ENCODE measurements at regions not wholly inside any gene's neighbourhood (a gene's known extent, or its start where the extent isn't known, plus 50 kb on each side); places are given as distances from the start of the nearest gene placed in this dataset.
"Not testable (repeated sequence)": the region's sequence is repeated elsewhere in the genome, so short reads cannot be mapped to it uniquely, and the experiment has no call there.

- peaks cover 1% of the 10 kb centered on the region for H3K4me1 ChIP-seq (ENCODE audit: low read length)
- no peaks in the 10 kb centered on the region for H3K27me3 ChIP-seq (ENCODE audit: low read depth, low read length)
- H3K79me2 ChIP-seq (ENCODE audit: low read length): no peaks in the 10 kb centered on the region
- H3K36me3 ChIP-seq (replicated peaks; ENCODE audit: low read depth, low read length): no peaks in the 10 kb centered on the region
- H2AFZ ChIP-seq (ENCODE audit: low read depth, low read length): no peak overlapping the region
- no peak overlapping the region for H3K4me3 ChIP-seq (ENCODE audit: low read length)
- no peak overlapping the region for H3K27ac ChIP-seq (ENCODE audit: low read length)
- H3K9ac ChIP-seq (ENCODE audit: low read length): no peak overlapping the region
- H4K20me1 ChIP-seq (ENCODE audit: insufficient read depth, low read length): no peaks in the 10 kb centered on the region
- no peaks in the 10 kb centered on the region for H3K9me3 ChIP-seq (ENCODE audit: insufficient read depth, low read length)
- no peak for TF ChIP-seq EZH2phosphoT487 (IDR thresholded peaks at IDR 0.05; ENCODE audit: low read depth)
- TF ChIP-seq CTCF (IDR thresholded peaks at IDR 0.05; ENCODE audit: low read depth, low read length): no peak
- no peak overlapping the region for H3K4me2 ChIP-seq (ENCODE audit: low read length)
These were observed 158.5 kb downstream of the MID1IP1 start for GRCh38 chrX:38959736-38960135.

- TF ChIP-seq EZH2phosphoT487 (IDR thresholded peaks at IDR 0.05; ENCODE audit: low read depth): no peak
- TF ChIP-seq CTCF (IDR thresholded peaks at IDR 0.05; ENCODE audit: low read depth, low read length): no peak
- Histone ChIP-seq H3K36me3 (replicated peaks; ENCODE audit: low read depth, low read length) (no peaks in the 10 kb centered on the region), H3K27me3 (ENCODE audit: low read depth, low read length) (no peaks in the 10 kb centered on the region), H3K79me2 (ENCODE audit: low read length) (no peaks in the 10 kb centered on the region), H3K9ac (ENCODE audit: low read length) (no peak overlapping the region), H3K4me2 (ENCODE audit: low read length) (no peak overlapping the region), H2AFZ (ENCODE audit: low read depth, low read length) (no peak overlapping the region), H3K4me1 (ENCODE audit: low read length) (no peaks in the 10 kb centered on the region), H3K9me3 (ENCODE audit: insufficient read depth, low read length) (no peaks in the 10 kb centered on the region), H4K20me1 (ENCODE audit: insufficient read depth, low read length) (no peaks in the 10 kb centered on the region), H3K4me3 (ENCODE audit: low read length) (no peak overlapping the region), H3K27ac (ENCODE audit: low read length) (no peak overlapping the region)
These were observed 158.9 kb downstream of the MID1IP1 start for GRCh38 chrX:38960137-38960536.

GRCh38 chrX:38961936-38962335, 160.7 kb downstream of the MID1IP1 start:
- no peaks in the 10 kb centered on the region for H3K36me3 ChIP-seq (replicated peaks; ENCODE audit: low read depth, low read length)
- no peaks in the 10 kb centered on the region for H4K20me1 ChIP-seq (ENCODE audit: insufficient read depth, low read length)
- no peaks in the 10 kb centered on the region for H3K79me2 ChIP-seq (ENCODE audit: low read length)
- H3K4me1 ChIP-seq (ENCODE audit: low read length): no peaks in the 10 kb centered on the region
- no peak overlapping the region for H3K27ac ChIP-seq (ENCODE audit: low read length)
- no peaks in the 10 kb centered on the region for H3K9me3 ChIP-seq (ENCODE audit: insufficient read depth, low read length)
- no peak overlapping the region for H2AFZ ChIP-seq (ENCODE audit: low read depth, low read length)
- H3K4me2 ChIP-seq (ENCODE audit: low read length): no peak overlapping the region
- no peak overlapping the region for H3K9ac ChIP-seq (ENCODE audit: low read length)
- no peak for TF ChIP-seq CTCF (IDR thresholded peaks at IDR 0.05; ENCODE audit: low read depth, low read length)
- no peaks in the 10 kb centered on the region for H3K27me3 ChIP-seq (ENCODE audit: low read depth, low read length)
- no peak overlapping the region for H3K4me3 ChIP-seq (ENCODE audit: low read length)

GRCh38 chrX:38963244-38963643, 162.0 kb downstream of the MID1IP1 start:
- not testable (repeated sequence) for H2AFZ ChIP-seq (ENCODE audit: low read depth, low read length); H4K20me1 ChIP-seq (ENCODE audit: insufficient read depth, low read length); H3K36me3 ChIP-seq (replicated peaks; ENCODE audit: low read depth, low read length); H3K27ac ChIP-seq (ENCODE audit: low read length); H3K79me2 ChIP-seq (ENCODE audit: low read length); H3K9ac ChIP-seq (ENCODE audit: low read length); H3K27me3 ChIP-seq (ENCODE audit: low read depth, low read length); H3K4me3 ChIP-seq (ENCODE audit: low read length); H3K4me1 ChIP-seq (ENCODE audit: low read length); H3K4me2 ChIP-seq (ENCODE audit: low read length); H3K9me3 ChIP-seq (ENCODE audit: insufficient read depth, low read length)

- no peak overlapping the region for H3K4me3 ChIP-seq (ENCODE audit: low read length)
- no peaks in the 10 kb centered on the region for H3K9me3 ChIP-seq (ENCODE audit: insufficient read depth, low read length)
- no peak overlapping the region for H3K27ac ChIP-seq (ENCODE audit: low read length)
- no peak overlapping the region for H3K9ac ChIP-seq (ENCODE audit: low read length)
- H3K27me3 ChIP-seq (ENCODE audit: low read depth, low read length): no peaks in the 10 kb centered on the region
- H3K79me2 ChIP-seq (ENCODE audit: low read length): no peaks in the 10 kb centered on the region
- H3K4me2 ChIP-seq (ENCODE audit: low read length): no peak overlapping the region
- H2AFZ ChIP-seq (ENCODE audit: low read depth, low read length): no peak overlapping the region
- no peaks in the 10 kb centered on the region for H3K36me3 ChIP-seq (replicated peaks; ENCODE audit: low read depth, low read length)
- no peaks in the 10 kb centered on the region for H4K20me1 ChIP-seq (ENCODE audit: insufficient read depth, low read length)
- TF ChIP-seq EZH2phosphoT487 (IDR thresholded peaks at IDR 0.05; ENCODE audit: low read depth) (no peak), CTCF (IDR thresholded peaks at IDR 0.05; ENCODE audit: low read depth, low read length) (no peak)
- H3K4me1 ChIP-seq (ENCODE audit: low read length): peaks cover 14% of the 10 kb centered on the region
These were observed 164.6 kb downstream of the MID1IP1 start for GRCh38 chrX:38965888-38966287.

Measured in OCI-LY3 (cell line).